Activated CD4-positive, alpha-beta T cell treated with anti-CD3 and anti-CD28 coated beads, Interleukin-2, amount 50 U/mL, for 16 hours (primary cell): ENCODE measurements at regions not wholly inside any gene's neighbourhood (a gene's known extent, or its start where the extent isn't known, plus 50 kb on each side); places are given as distances from the start of the nearest gene placed in this dataset.

Experiments
- DNase-seq: peaks from one replicate; pipeline ENCODE4 v3.0.0-alpha.2; 2020

DNA sequence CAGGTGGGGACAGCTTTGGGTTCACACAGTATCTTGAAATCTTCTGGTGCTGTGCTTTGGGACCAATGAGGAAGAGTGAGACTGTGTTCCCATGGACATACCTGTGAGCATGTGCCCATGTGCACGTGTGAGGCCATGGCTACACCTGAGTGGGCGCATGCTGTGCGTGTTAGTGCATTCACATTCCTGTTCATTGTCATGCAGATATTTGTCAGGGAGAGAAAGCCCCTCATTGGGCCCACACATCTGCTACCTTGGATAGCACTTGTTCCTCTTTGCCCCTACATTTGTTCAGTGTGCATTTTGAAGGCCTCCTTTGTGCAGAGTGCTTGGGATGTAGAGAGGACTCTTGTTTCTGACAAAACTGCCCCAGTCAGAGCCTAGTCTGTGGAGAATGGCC lies 154.3 kb upstream of the E2F8 start:
- no peak for DNase-seq

- peak; percentile 59 for DNase-seq
These were observed 153.8 kb upstream of the E2F8 start for GRCh38 chr11:19394525-19395016.

- no peak for DNase-seq
These were observed 153.2 kb upstream of the E2F8 start for GRCh38 chr11:19393941-19394340.

GRCh38 chr11:19392847-19393518 lies 152.2 kb upstream of the E2F8 start:
- no peak for DNase-seq

- DNase-seq = no peak
These were observed 151.6 kb upstream of the E2F8 start for GRCh38 chr11:19392321-19392720.

DNA sequence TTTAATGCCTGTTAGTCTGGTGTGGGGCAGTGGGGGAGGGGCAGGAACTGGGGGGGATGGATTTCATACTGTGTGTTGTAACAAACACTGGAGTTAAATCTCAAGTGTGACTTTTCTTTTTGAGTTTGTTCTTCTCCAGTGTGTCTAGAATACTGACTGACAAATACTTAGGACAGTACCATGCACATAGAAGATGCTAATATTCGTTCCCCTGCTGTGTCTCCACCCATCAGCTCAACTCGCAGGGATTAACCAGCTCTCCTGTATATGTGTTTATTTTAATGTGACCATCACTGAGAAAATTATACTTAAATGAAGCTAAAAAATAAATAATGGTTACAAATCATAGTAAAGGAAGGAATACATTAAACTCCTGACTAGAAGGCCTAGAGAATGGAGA lies 150.9 kb upstream of the E2F8 start:
- no peak for DNase-seq

GRCh38 chr11:19391026-19391425 lies 150.3 kb upstream of the E2F8 start:
- no peak for DNase-seq

DNA sequence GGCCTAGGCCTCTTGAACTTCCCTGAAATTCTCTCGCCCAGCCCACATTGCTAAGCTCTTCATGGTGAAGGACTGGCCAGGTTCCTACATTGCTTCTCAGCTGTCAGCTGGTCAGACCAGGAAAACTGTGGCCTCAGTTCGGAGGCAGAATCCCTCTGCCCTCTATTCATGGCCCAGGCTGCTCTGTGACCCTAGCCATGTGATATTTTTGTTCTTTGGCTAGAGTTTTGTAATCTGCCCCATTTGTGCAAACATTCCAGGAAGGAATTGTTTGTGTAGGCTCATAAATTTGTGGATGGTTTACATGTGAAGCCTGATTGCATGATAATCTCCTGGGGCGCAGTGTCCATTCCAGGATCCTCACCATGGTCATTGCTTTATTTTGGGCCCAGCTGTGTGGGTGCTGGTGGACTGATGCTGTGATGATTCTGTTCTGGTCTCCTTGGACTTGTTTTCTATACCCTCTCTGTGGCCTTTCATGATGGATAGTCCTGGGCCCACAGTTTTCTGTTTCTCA lies 149.1 kb upstream of the E2F8 start:
- no peak for DNase-seq

DNA sequence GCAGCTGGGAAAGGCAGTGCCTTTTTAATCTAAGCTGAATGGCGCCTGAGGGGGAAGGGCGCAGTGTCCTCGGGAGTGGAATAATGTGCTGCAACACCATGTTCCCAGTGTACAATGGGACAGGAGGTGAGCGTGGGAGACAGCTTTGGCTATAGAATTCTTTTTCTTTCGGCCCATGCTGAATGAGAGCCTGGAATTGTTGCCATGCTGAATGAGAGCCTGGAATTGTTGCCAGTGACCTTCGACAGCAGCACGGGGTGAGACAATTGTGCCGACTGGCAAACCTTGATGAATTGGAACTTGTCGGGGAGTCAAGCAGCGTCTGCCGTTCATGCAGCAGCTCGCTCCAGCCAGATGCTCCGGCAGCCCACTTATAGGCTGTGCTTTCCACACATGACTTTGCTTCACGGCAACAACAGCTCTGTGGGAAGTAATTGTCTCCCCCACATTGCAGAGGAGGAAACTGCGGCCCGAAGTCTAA lies 141.4 kb upstream of the E2F8 start:
- no peak for DNase-seq

DNA sequence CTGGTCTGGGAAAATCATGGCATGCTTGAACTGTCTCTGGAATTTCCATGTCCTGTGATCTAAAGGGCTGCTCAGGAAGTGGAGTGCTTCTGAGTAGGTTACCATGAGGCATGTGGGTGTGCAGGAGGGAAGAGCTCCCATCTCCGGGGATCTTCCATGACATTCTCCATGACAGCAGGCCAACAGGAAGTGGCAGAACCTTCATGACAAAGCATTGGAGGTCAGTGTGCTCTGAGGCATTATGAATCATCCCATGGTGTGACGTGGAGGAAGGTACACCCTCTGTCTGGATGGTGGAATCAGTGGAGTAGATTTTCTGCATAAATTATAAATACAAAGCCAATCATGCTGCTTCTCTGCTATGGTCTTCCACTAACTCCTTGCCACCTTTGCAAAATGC lies 139.6 kb upstream of the E2F8 start:
- DNase-seq = no peak

- no peak for DNase-seq
These were observed 138.7 kb upstream of the E2F8 start for GRCh38 chr11:19379465-19379864.

- no peak for DNase-seq
These were observed 138.1 kb upstream of the E2F8 start for GRCh38 chr11:19378814-19379213.

DNA sequence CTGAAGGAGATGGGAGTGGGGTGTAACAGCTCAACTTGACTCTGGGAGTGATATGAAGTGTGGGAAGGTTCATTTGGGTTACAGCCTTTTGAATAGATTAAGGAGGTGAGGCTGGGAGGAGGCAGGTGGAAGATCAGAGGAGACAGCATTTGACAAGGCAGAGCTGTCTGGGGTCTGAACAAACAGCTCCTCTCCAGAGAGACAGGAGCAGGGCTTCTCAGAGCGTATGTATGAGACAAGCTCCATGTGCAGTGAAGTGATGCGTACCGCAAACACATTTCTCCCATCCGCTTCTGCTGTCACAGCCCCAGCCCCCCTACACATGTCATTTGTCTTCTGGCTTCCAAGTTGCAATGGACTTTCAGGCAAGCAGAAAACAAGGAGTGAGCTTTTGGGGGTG lies 137.1 kb upstream of the E2F8 start:
- no peak for DNase-seq

DNA sequence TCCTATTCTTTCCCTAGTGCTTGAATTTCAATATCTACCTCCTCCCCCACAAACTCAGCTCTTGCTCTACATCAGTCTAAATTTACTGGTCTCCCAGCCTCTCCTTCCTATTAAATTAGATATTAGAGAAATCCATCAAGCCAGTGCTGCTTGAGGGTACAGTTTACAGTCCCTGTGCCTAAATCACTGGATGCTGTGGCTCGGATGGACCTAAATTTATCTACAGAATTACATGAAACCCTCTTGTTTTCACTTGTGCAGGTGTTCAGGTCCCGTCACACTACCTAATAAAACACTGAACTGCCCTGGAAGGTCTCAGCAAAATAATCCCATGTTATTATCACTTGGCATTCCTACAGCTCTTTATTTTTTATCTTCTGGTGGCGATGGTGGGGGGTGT lies 134.7 kb upstream of the E2F8 start:
- DNase-seq = no peak

DNA sequence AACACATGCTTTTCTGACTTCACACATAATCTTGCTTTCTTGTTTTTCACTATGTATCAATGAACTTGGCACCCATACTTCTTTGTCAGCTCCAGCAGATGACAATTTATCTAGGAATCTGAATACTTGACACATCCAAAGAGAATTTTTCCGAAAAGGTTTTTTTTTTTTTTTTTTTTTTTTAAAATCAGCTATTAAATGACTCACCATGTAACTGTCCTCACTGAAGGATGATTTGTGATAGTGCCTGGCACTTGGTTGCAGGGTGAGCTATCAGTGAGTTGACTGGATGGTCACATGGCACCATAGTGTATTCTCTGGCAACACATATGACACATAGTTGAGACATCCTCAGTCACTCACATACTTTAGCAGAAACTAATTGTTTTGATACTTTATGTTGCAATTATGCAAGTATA lies 133.4 kb upstream of the E2F8 start:
- DNase-seq = no peak

GRCh38 chr11:19372381-19372780 lies 131.6 kb upstream of the E2F8 start:
- DNase-seq = no peak

DNA sequence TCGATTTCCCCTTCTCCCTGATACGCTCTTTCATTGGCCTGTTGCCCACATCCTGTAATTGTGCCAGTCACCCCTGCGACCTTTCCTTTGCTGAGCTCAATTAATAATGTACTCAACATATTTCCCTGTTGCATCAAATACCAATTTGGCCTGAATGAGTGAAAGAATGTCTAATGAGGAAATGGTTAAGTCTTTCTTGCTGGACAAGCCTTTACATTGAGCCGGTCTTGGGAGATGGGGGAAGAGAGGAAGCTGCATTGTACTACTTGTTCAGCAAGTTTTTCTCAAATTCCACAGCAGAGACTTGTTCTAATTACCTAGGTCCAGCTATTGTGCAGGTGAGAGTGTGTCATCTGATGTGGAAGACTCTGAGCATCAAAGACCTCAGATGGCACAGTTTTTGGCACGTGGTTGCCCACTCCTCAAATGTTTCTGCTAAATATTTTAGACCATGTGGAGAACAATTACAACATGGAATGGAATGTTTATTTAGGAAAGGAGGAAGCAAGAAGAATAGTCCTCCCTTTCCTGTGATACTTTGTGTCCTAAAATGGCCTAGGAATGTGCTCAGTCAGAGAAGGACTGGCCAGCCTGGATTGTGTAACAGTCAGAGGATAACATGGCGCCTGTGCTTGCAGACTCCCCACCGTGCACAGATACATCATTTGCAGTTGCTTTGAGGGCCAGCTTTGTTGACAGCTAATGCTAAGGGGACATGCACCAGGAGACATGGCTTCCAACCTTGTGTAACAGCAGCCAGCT lies 129.5 kb upstream of the E2F8 start:
- DNase-seq = no peak

DNA sequence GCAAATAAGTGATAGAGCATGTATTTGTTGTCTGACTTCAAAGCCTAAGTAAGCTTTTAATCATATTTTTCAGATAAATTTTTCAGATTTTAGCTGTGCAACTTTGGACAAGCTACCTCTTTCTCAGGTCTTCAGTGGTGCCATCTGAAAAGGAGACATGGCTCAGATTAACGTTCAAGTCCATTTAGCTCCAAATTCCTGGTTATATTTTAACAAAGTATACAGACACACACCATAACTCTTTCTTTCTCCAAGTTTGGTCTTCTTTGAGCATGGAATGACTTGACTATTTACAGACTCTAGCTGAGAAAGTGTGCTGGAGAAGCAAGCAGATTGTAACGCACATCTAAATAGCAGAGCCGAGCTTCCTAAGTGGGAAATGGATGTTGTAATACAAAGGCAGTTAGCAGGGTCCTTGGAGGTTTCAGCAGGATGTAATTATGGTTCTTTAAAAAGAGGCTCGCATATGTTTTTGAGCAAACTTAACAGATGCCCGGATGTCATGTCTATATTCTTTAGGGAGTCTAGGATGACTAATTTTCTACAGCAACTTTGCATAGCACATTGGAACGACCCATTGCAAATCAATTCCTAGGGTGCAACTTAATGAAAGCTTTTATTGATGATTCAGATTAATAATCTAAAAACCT lies 128.1 kb upstream of the E2F8 start:
- no peak for DNase-seq

GRCh38 chr11:19366992-19367709 lies 126.4 kb upstream of the E2F8 start:
- no peak for DNase-seq

- DNase-seq = no peak
These were observed 125.1 kb upstream of the E2F8 start for GRCh38 chr11:19365743-19366410.

- DNase-seq = no peak
These were observed 118.7 kb upstream of the E2F8 start for GRCh38 chr11:19359221-19360000.

GRCh38 chr11:19357943-19358342 lies 117.2 kb upstream of the E2F8 start:
- no peak for DNase-seq
